AG04450 (cell line): ENCODE measurements at regions not wholly inside any gene's neighbourhood (a gene's known extent, or its start where the extent isn't known, plus 50 kb on each side); places are given as distances from the start of the nearest gene placed in this dataset.

Experiments
- CTCF ChIA-PET: fragments of 300-600, 350-600 bp; formaldehyde crosslinking; extraction: SDS; loops from one replicate; lab custom pipeline; 2022; ENCODE audit warnings: antibody characterized with exemption, inconsistent platforms; lab: Charles Lee
- POLR2A ChIA-PET: fragments of 350-600 bp; formaldehyde crosslinking; extraction: SDS; loops from one replicate; lab custom pipeline; 2021; ENCODE audit warnings: antibody characterized with exemption, inconsistent platforms; lab: Yijun Ruan, JAX
- DNase-seq: peaks from one replicate; pipeline ENCODE4 v3.0.0-alpha.2; 2011; ENCODE audit warnings: low read depth, low spot score
- H3K27ac ChIP-seq: one replicate; pipeline ENCODE4 v1.5.1; 2012; ENCODE audit warnings: low read depth, low read length, control low read depth
- H3K27me3 ChIP-seq: one replicate; pipeline ENCODE4 v1.6.0; 2012; ENCODE audit warnings: low read length; ENCODE audit not compliant: control insufficient read depth, insufficient read depth
- H3K4me3 ChIP-seq: 2 replicates; pipeline ENCODE4 v1.5.1; 2011; ENCODE audit warnings: mild to moderate bottlenecking, low read depth, low read length, control low read depth
- H3K9me3 ChIP-seq: 2 replicates; pipeline ENCODE4 v1.5.1; 2012; ENCODE audit warnings: low read length; ENCODE audit not compliant: control insufficient read depth, insufficient read depth
- TF ChIP-seq, protein P1 (sequence below): IDR thresholded peaks from 2 replicates; pipeline ENCODE4 v1.5.1; 2011; ENCODE audit warnings: low read depth, low read length, control low read depth, inconsistent platforms

DNA sequence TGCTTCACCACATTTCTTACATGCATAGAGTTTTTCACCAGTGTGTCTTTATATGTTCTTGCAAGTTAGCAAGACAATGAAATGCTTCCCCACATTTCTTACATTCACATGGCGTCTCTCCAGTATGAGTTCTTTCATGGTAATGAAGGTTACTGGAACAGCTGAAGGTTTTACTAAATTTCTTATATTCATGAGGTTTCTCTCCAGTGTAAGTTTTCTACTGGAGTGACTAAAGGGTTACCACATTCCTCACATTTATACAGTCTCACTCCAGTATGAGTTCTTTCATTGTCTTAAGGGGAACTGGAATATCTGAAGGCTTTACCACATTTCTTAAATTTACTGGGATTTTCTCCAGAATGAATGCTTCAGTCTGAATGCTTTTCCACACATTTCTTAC, 350.3 kb downstream of the MAT2B start:
- DNase-seq = no peak
- CTCF ChIA-PET = no interaction called here
- peaks cover 6% of the 10 kb centered on the region for H3K9me3 ChIP-seq
- H3K27ac ChIP-seq = no peak overlapping the region
- H3K27me3 ChIP-seq = no peaks in the 10 kb centered on the region
- no peak overlapping the region for H3K4me3 ChIP-seq
- TF ChIP-seq, protein P1, sequence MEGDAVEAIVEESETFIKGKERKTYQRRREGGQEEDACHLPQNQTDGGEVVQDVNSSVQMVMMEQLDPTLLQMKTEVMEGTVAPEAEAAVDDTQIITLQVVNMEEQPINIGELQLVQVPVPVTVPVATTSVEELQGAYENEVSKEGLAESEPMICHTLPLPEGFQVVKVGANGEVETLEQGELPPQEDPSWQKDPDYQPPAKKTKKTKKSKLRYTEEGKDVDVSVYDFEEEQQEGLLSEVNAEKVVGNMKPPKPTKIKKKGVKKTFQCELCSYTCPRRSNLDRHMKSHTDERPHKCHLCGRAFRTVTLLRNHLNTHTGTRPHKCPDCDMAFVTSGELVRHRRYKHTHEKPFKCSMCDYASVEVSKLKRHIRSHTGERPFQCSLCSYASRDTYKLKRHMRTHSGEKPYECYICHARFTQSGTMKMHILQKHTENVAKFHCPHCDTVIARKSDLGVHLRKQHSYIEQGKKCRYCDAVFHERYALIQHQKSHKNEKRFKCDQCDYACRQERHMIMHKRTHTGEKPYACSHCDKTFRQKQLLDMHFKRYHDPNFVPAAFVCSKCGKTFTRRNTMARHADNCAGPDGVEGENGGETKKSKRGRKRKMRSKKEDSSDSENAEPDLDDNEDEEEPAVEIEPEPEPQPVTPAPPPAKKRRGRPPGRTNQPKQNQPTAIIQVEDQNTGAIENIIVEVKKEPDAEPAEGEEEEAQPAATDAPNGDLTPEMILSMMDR = no peak
- POLR2A ChIA-PET = no interaction called here

DNA sequence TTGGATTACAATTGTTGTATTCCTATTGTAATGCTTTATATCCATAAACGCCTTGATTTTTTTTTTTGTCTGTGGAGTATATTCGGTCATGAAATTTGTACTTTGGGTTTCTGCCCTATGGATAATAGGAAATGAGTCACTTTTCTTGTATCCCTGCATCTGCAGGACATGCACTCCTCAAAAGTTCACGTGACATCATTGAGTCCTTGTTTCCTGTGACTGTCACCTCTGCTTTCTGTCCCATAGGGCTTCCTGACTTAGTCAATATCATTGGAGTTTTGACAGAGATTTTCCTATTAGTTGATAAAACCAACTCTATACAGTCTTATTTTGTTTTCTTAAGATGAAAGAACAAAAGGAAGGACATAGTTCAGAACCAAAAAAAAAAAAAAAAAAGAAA, 356.3 kb downstream of the MAT2B start:
- CTCF ChIA-PET = no interaction called here
- Histone ChIP-seq H3K9me3 (peaks cover 3% of the 10 kb centered on the region; the same call in 1 of the 2 replicates), H3K27ac (no peak overlapping the region), H3K4me3 (no peak overlapping the region), H3K27me3 (no peaks in the 10 kb centered on the region)
- TF ChIP-seq, protein P1 = no peak
- POLR2A ChIA-PET = no interaction called here
- DNase-seq = no peak

DNA sequence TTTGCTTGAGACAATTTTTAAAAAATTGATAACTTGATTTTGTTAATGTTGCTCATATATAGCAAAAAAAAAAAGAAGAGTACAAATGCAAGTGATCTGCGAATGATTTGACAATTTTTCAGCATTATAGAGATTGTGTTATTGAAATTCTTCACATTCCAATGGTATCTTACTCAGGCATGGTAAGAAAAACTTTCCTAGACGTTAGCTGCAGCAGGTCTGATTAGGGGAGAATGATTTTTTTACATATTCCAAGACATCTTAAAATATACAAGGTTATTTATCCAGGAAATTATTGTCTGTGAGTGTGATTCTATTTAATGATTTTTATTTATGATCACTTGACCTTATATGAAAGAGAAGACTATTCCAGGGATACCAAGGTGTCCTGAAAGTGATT, 361.9 kb downstream of the MAT2B start:
- TF ChIP-seq, protein P1 = no peak
- CTCF ChIA-PET = interaction anchor here (0.6 kb wide), 1 partner anchor 12 kb away, joined by 3 read pairs; no protein-coding TSS in a partner anchor
- H3K4me3 ChIP-seq = no peak overlapping the region
- H3K27ac ChIP-seq = no peak overlapping the region
- no peaks in the 10 kb centered on the region for H3K27me3 ChIP-seq
- DNase-seq = no peak
- POLR2A ChIA-PET = interaction anchor here (0.7 kb wide), 2 partner anchors 21 to 544 kb away, joined by 3 to 5 read pairs; no protein-coding TSS in a partner anchor
- no peaks in the 10 kb centered on the region for H3K9me3 ChIP-seq

DNA sequence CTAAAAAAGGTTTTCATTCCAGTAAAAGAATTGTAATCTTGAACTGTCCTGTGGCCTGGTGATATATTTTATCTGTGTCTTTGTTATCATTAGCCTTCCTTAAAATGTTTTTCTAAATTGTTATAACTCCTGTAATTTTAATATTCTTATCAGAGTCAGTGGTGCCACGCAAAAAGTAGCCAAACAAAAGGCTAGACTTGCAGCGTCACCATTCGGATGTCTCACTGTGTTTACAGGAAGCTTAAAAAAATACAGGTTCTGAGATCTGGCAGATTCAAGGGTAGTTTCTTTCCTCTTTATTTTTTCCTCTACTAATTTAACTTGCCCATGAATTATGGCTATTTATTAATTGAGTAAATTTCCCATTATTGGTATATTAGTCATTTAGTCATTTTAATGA, 362.3 kb downstream of the MAT2B start:
- no peak for DNase-seq
- ChIA-PET POLR2A (interaction anchor here (0.7 kb wide), 2 partner anchors 21 to 544 kb away, joined by 3 to 5 read pairs; no protein-coding TSS in a partner anchor), CTCF (interaction anchor here (0.6 kb wide), 1 partner anchor 12 kb away, joined by 3 read pairs; no protein-coding TSS in a partner anchor)
- H3K4me3 ChIP-seq = no peak overlapping the region
- H3K9me3 ChIP-seq = no peaks in the 10 kb centered on the region
- H3K27me3 ChIP-seq = no peaks in the 10 kb centered on the region
- H3K27ac ChIP-seq = no peak overlapping the region
- TF ChIP-seq, protein P1 = no peak

- POLR2A ChIA-PET = no interaction called here
- H3K27me3 ChIP-seq = no peaks in the 10 kb centered on the region
- no peak overlapping the region for H3K27ac ChIP-seq
- H3K4me3 ChIP-seq = no peak overlapping the region
- no peaks in the 10 kb centered on the region for H3K9me3 ChIP-seq
- DNase-seq = no peak
- TF ChIP-seq, protein P1 = no peak
- CTCF ChIA-PET = no interaction called here
Measured at GRCh38 chr5:163869581-163869980, 364.2 kb downstream of the MAT2B start.
